Skeletal muscle tissue (tissue), 3 donors: ENCODE measurements at regions not wholly inside any gene's neighbourhood (a gene's known extent, or its start where the extent isn't known, plus 50 kb on each side); places are given as distances from the start of the nearest gene placed in this dataset.

ENCODE experiments used
- H3K27ac ChIP-seq: one replicate; pipeline ENCODE4 v1.7.0; 2013; ENCODE audit warnings: mild to moderate bottlenecking, low read depth, low read length, inconsistent platforms
- H3K27me3 ChIP-seq, 3 donors: one replicate each; pipeline ENCODE4 v1.7.0; 2013; ENCODE audit warnings: low read length in 3 of 3; ENCODE audit not compliant: control insufficient read depth in 3 of 3, insufficient read depth in 3 of 3
- H3K36me3 ChIP-seq, 3 donors: one replicate each; pipeline ENCODE4 v1.7.0; 2013; ENCODE audit warnings: low read length in 3 of 3; ENCODE audit not compliant: control insufficient read depth in 3 of 3, insufficient read depth in 3 of 3
- H3K4me1 ChIP-seq, 3 donors: one replicate each; pipeline ENCODE4 v1.7.0; 2013; ENCODE audit warnings: low read length in 3 of 3, mild to moderate bottlenecking in 3 of 3; ENCODE audit not compliant: control insufficient read depth in 3 of 3, insufficient read depth in 3 of 3
- H3K4me3 ChIP-seq, 3 donors: one replicate each; pipeline ENCODE4 v1.7.0; 2013; ENCODE audit warnings: low read length in 3 of 3
- H3K9ac ChIP-seq, 3 donors: one replicate each; pipeline ENCODE4 v1.7.0; 2013; ENCODE audit warnings: low read length in 3 of 3, mild to moderate bottlenecking in 3 of 3, moderate library complexity in 2 of 3, low read depth in 1 of 3
- H3K9me3 ChIP-seq, 3 donors: one replicate each; pipeline ENCODE4 v1.7.0; 2013; ENCODE audit warnings: low read length in 3 of 3; ENCODE audit not compliant: control insufficient read depth in 3 of 3
- donor health status: Osteomylitis.

GRCh38 chr2:38163579-38163978, 87.6 kb upstream of the CYP1B1 start:
- H3K27me3 ChIP-seq = peaks cover 0 to 5% (median 3%) of the 10 kb centered on the region in 3 donors
- H3K36me3 ChIP-seq = no peaks in the 10 kb centered on the region
- H3K9ac ChIP-seq = no peak overlapping the region
- H3K27ac ChIP-seq = no peak overlapping the region
- no peaks in the 10 kb centered on the region for H3K9me3 ChIP-seq
- H3K4me1 ChIP-seq = peaks cover 0 to 5% (median 5%) of the 10 kb centered on the region in 3 donors
- H3K4me3 ChIP-seq = no peak overlapping the region

- H3K4me1 ChIP-seq = peaks cover 0 to 6% (median 5%) of the 10 kb centered on the region in 3 donors
- no peaks in the 10 kb centered on the region for H3K36me3 ChIP-seq
- no peak overlapping the region for H3K27ac ChIP-seq
These were observed 87.1 kb upstream of the CYP1B1 start for GRCh38 chr2:38163006-38163405.

GRCh38 chr2:38160516-38160915, 84.6 kb upstream of the CYP1B1 start:
- H3K4me3 ChIP-seq = no peak overlapping the region
- H3K27me3 ChIP-seq = peaks cover 0 to 6% (median 5%) of the 10 kb centered on the region in 3 donors
- H3K9me3 ChIP-seq = no peaks in the 10 kb centered on the region
- H3K9ac ChIP-seq = no peak overlapping the region
- no peak overlapping the region for H3K27ac ChIP-seq
- peaks cover 0 to 8% (median 5%) of the 10 kb centered on the region in 3 donors for H3K4me1 ChIP-seq
- H3K36me3 ChIP-seq = no peaks in the 10 kb centered on the region

More at GRCh38 chr2:38163006-38163405, 87.1 kb upstream of the CYP1B1 start:
- Histone ChIP-seq H3K4me3 (no peak overlapping the region), H3K9me3 (no peaks in the 10 kb centered on the region), H3K27me3 (peaks cover 0 to 5% (median 3%) of the 10 kb centered on the region in 3 donors), H3K9ac (no peak overlapping the region)

- Histone ChIP-seq H3K4me1 (peaks cover 0 to 8% (median 7%) of the 10 kb centered on the region in 3 donors), H3K27me3 (peaks cover 0 to 3% (median 0%) of the 10 kb centered on the region in 3 donors), H3K36me3 (no peaks in the 10 kb centered on the region), H3K9ac (no peak overlapping the region), H3K27ac (peak overlapping the region; percentile 41), H3K9me3 (no peaks in the 10 kb centered on the region), H3K4me3 (no peak overlapping the region)
These were observed 83.6 kb upstream of the CYP1B1 start for GRCh38 chr2:38159597-38159996.

- H3K4me1 ChIP-seq = peaks cover 0 to 10% (median 8%) of the 10 kb centered on the region in 3 donors
- no peaks in the 10 kb centered on the region for H3K36me3 ChIP-seq
- H3K4me3 ChIP-seq = no peak overlapping the region
- H3K9me3 ChIP-seq = no peaks in the 10 kb centered on the region
- no peak overlapping the region for H3K9ac ChIP-seq
- peak overlapping the region; percentile 41 for H3K27ac ChIP-seq
- peaks cover 0 to 3% (median 0%) of the 10 kb centered on the region in 3 donors for H3K27me3 ChIP-seq
These were observed 83.2 kb upstream of the CYP1B1 start for GRCh38 chr2:38159191-38159590.

GRCh38 chr2:38158378-38159118, 82.6 kb upstream of the CYP1B1 start:
- peaks cover 0 to 3% (median 0%) of the 10 kb centered on the region in 3 donors for H3K27me3 ChIP-seq
- H3K36me3 ChIP-seq = no peaks in the 10 kb centered on the region
- peaks cover 0 to 10% (median 8%) of the 10 kb centered on the region in 3 donors for H3K4me1 ChIP-seq
- H3K9me3 ChIP-seq = no peaks in the 10 kb centered on the region
- H3K27ac ChIP-seq = no peak overlapping the region
- H3K9ac ChIP-seq = no peak overlapping the region
- no peak overlapping the region for H3K4me3 ChIP-seq

GRCh38 chr2:38156436-38156835, 80.5 kb upstream of the CYP1B1 start:
- H3K9me3 ChIP-seq = no peaks in the 10 kb centered on the region
- peaks cover 0 to 10% (median 8%) of the 10 kb centered on the region in 3 donors for H3K4me1 ChIP-seq
- no peak overlapping the region for H3K27ac ChIP-seq

GRCh38 chr2:38155015-38155414, 79.1 kb upstream of the CYP1B1 start:
- Histone ChIP-seq H3K9me3 (no peaks in the 10 kb centered on the region), H3K27ac (no peak overlapping the region), H3K36me3 (no peaks in the 10 kb centered on the region), H3K4me1 (peaks cover 0 to 10% (median 8%) of the 10 kb centered on the region in 3 donors), H3K9ac (no peak overlapping the region), H3K4me3 (no peak overlapping the region), H3K27me3 (peaks cover 0 to 3% (median 0%) of the 10 kb centered on the region in 3 donors)

More at GRCh38 chr2:38156436-38156835, 80.5 kb upstream of the CYP1B1 start:
- H3K4me3 ChIP-seq = no peak overlapping the region
- H3K27me3 ChIP-seq = peaks cover 0 to 3% (median 0%) of the 10 kb centered on the region in 3 donors
- H3K9ac ChIP-seq = no peak overlapping the region
- H3K36me3 ChIP-seq = no peaks in the 10 kb centered on the region

- H3K9me3 ChIP-seq = no peaks in the 10 kb centered on the region
- no peaks in the 10 kb centered on the region for H3K36me3 ChIP-seq
- peaks cover 0 to 3% (median 0%) of the 10 kb centered on the region in 3 donors for H3K27me3 ChIP-seq
- H3K27ac ChIP-seq = no peak overlapping the region
- peaks cover 0 to 8% (median 7%) of the 10 kb centered on the region in 3 donors for H3K4me1 ChIP-seq
- H3K4me3 ChIP-seq = no peak overlapping the region
- no peak overlapping the region for H3K9ac ChIP-seq
These were observed 78.4 kb upstream of the CYP1B1 start for GRCh38 chr2:38154395-38154794.

GRCh38 chr2:38153476-38154135, 77.7 kb upstream of the CYP1B1 start:
- Histone ChIP-seq H3K4me1 (peaks cover 0 to 4% (median 3%) of the 10 kb centered on the region in 3 donors), H3K9ac (no peak overlapping the region), H3K27ac (no peak overlapping the region), H3K36me3 (no peaks in the 10 kb centered on the region), H3K27me3 (peaks cover 0 to 3% (median 0%) of the 10 kb centered on the region in 3 donors), H3K9me3 (no peaks in the 10 kb centered on the region), H3K4me3 (no peak overlapping the region)
